OCI-LY3 (cell line): ENCODE measurements at regions not wholly inside any gene's neighbourhood (a gene's known extent, or its start where the extent isn't known, plus 50 kb on each side); places are given as distances from the start of the nearest gene placed in this dataset.
A peak's percentile ranks its signal among the peaks of the same experiment; 100 is the strongest.

ENCODE experiments used
- H2AFZ ChIP-seq: fragments of 200-600, 300-600 bp; shearing (Covaris generic); 2 replicates; pipeline ENCODE4 v1.6.0; 2014; ENCODE audit warnings: antibody characterized with exemption, low read depth, low read length
- H3K27ac ChIP-seq: fragments of 200-600, 300-600 bp; sonication (generic); 2 replicates; pipeline ENCODE4 v1.5.1; 2014; ENCODE audit warnings: mild to moderate bottlenecking, low read length, moderate library complexity, mixed read lengths
- H3K27me3 ChIP-seq: fragments of 200-600, 300-600 bp; sonication (generic); 2 replicates; pipeline ENCODE4 v1.6.1; 2014; ENCODE audit warnings: low read depth, low read length, mixed read lengths
- H3K36me3 ChIP-seq: fragments of 200-600, 300-600 bp; sonication (generic); replicated peaks from 2 replicates; pipeline ENCODE3; 2014; ENCODE audit warnings: low read depth, low read length, mixed read lengths
- H3K4me1 ChIP-seq: fragments of 300-600, 200-600 bp; sonication (generic); 2 replicates; pipeline ENCODE4 v1.6.1; 2014; ENCODE audit warnings: low read length, mixed read lengths
- H3K4me2 ChIP-seq: fragments of 200-600, 300-600 bp; sonication (generic); 2 replicates; pipeline ENCODE4 v1.6.1; 2014; ENCODE audit warnings: low read length, mixed read lengths
- H3K4me3 ChIP-seq: fragments of 300-600, 200-600 bp; sonication (generic); 2 replicates; pipeline ENCODE4 v1.5.1; 2014; ENCODE audit warnings: antibody characterized with exemption, mild to moderate bottlenecking, low read length, moderate library complexity
- H3K79me2 ChIP-seq: fragments of 300-600, 200-600 bp; shearing (Covaris generic); 2 replicates; pipeline ENCODE4 v1.6.1; 2014; ENCODE audit warnings: mild to moderate bottlenecking, low read length, mixed read lengths
- H3K9ac ChIP-seq: fragments of 300-600, 200-600 bp; shearing (Covaris generic); 2 replicates; pipeline ENCODE4 v1.6.0; 2014; ENCODE audit warnings: mild to moderate bottlenecking, low read length, moderate library complexity
- H3K9me3 ChIP-seq: fragments of 200-600, 300-600 bp; shearing (Covaris generic); 2 replicates; pipeline ENCODE4 v1.6.1; 2014; ENCODE audit warnings: low read length, mixed read lengths; ENCODE audit not compliant: insufficient read depth
- H4K20me1 ChIP-seq: fragments of 200-600, 300-600 bp; sonication (generic); 2 replicates; pipeline ENCODE4 v1.6.1; 2016; ENCODE audit warnings: low read length, mixed read lengths; ENCODE audit not compliant: insufficient read depth
- EZH2phosphoT487 ChIP-seq: fragments of 200-600 bp; shearing (Covaris generic); IDR thresholded peaks from 2 replicates; pipeline ENCODE4 v1.6.1; 2018; ENCODE audit warnings: antibody characterized with exemption, mixed run types, low read depth
- TF ChIP-seq, protein P1 (sequence below): fragments of 200-600, 300-600 bp; sonication (generic); IDR thresholded peaks from 2 replicates; pipeline ENCODE4 v1.5.1; 2014; ENCODE audit warnings: antibody characterized with exemption, low read length, low read depth

- TF ChIP-seq EZH2phosphoT487, result no peak
- TF ChIP-seq, protein P1, sequence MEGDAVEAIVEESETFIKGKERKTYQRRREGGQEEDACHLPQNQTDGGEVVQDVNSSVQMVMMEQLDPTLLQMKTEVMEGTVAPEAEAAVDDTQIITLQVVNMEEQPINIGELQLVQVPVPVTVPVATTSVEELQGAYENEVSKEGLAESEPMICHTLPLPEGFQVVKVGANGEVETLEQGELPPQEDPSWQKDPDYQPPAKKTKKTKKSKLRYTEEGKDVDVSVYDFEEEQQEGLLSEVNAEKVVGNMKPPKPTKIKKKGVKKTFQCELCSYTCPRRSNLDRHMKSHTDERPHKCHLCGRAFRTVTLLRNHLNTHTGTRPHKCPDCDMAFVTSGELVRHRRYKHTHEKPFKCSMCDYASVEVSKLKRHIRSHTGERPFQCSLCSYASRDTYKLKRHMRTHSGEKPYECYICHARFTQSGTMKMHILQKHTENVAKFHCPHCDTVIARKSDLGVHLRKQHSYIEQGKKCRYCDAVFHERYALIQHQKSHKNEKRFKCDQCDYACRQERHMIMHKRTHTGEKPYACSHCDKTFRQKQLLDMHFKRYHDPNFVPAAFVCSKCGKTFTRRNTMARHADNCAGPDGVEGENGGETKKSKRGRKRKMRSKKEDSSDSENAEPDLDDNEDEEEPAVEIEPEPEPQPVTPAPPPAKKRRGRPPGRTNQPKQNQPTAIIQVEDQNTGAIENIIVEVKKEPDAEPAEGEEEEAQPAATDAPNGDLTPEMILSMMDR, result no peak
- Histone ChIP-seq H3K27ac (no peak overlapping the region), H3K36me3 (no peaks in the 10 kb centered on the region), H3K9me3 (no peaks in the 10 kb centered on the region), H3K4me3 (no peak overlapping the region), H3K4me1 (no peaks in the 10 kb centered on the region), H3K79me2 (no peaks in the 10 kb centered on the region), H3K27me3 (no peaks in the 10 kb centered on the region), H3K4me2 (no peak overlapping the region), H3K9ac (no peak overlapping the region), H4K20me1 (no peaks in the 10 kb centered on the region), H2AFZ (no peak overlapping the region)
Measured at GRCh38 chr2:81403508-81403907, 1099.0 kb upstream of the LRRTM1 start.

DNA sequence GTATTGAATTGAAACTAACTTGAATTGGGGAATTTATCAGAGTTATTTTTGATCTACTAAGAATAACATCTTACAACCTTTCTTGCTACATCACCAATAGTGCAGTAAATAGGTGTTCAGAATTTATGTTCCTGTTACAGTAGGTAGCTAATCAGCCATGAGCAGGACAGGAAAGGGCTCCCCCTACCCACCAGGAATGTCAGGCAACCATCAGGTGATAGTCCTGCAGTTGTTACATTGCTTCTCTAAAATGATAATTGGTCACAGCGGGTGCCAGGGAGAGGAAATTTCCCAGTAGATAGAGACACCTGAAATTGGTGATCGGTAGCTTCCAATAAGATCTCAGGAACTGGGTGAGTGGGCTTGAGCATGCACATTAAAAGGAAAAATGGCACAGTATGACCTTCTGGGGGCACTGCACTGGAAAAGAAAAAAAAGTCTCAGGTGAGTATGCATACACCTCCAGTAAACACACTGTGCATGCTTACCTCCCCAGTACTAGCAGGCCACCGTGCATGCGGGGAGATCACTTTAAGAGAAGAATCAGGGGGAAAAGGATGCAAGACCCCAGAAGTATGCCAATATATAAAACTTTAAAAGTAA is 1092.0 kb upstream of the LRRTM1 start:
- Histone ChIP-seq H3K9ac (no peak overlapping the region), H3K27ac (no peak overlapping the region), H3K9me3 (no peaks in the 10 kb centered on the region), H4K20me1 (no peaks in the 10 kb centered on the region), H3K27me3 (no peaks in the 10 kb centered on the region), H3K79me2 (no peaks in the 10 kb centered on the region), H3K4me1 (no peaks in the 10 kb centered on the region), H2AFZ (no peak overlapping the region), H3K36me3 (no peaks in the 10 kb centered on the region), H3K4me3 (no peak overlapping the region), H3K4me2 (no peak overlapping the region)
- no peak for TF ChIP-seq EZH2phosphoT487
- TF ChIP-seq, protein P1, result no peak

DNA sequence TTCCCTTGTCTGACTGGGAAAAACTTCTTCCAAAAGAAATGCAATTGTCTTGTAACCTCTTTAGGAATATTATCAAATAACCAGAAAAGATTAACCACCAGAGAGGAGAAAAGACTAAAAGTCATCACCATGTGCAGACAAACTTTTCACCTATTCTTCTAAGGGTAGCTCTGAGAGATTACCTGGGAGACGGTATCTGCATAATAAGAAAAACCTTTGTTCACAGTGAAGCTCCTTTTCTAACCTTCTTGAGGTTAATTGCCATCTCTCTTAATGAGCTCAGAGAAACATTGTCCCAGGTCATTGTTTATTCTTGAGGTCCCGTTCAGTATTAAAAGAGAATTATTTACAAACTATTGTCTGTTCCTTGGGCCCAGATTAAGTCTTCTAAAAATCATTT is 1091.2 kb upstream of the LRRTM1 start:
- H2AFZ ChIP-seq, result no peak overlapping the region
- no peaks in the 10 kb centered on the region for H3K9me3 ChIP-seq
- H3K79me2 ChIP-seq, result no peaks in the 10 kb centered on the region
- no peak overlapping the region for H3K27ac ChIP-seq
- H4K20me1 ChIP-seq, result no peaks in the 10 kb centered on the region
- no peak overlapping the region for H3K4me3 ChIP-seq
- H3K4me1 ChIP-seq, result no peaks in the 10 kb centered on the region
- H3K4me2 ChIP-seq, result no peak overlapping the region
- H3K36me3 ChIP-seq, result no peaks in the 10 kb centered on the region
- no peak overlapping the region for H3K9ac ChIP-seq
- no peaks in the 10 kb centered on the region for H3K27me3 ChIP-seq
- TF ChIP-seq EZH2phosphoT487, result no peak
- TF ChIP-seq, protein P1, result no peak

DNA sequence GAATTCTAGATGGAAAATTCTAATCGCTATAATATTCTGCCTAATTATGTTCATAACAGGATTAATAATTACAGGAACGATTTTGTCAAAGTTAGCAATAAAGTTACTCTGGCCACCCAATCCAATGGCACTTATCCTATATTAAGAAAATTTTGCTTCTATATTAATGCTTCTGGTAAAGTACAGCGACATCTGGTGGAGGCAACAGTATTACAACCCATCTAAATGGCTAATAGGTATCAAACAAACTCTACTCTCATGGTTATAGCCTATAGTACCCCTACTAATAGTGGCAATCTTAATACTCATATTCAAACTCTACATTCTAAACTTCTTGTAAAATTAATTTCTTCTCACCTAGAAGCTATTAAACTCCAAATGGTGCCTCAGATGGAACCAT is 1084.7 kb upstream of the LRRTM1 start:
- Histone ChIP-seq H3K27ac (no peak overlapping the region), H2AFZ (no peak overlapping the region), H3K4me3 (no peak overlapping the region), H3K79me2 (no peaks in the 10 kb centered on the region), H3K9me3 (no peaks in the 10 kb centered on the region), H3K27me3 (no peaks in the 10 kb centered on the region), H4K20me1 (no peaks in the 10 kb centered on the region), H3K36me3 (no peaks in the 10 kb centered on the region), H3K4me1 (no peaks in the 10 kb centered on the region), H3K9ac (no peak overlapping the region), H3K4me2 (no peak overlapping the region)
- TF ChIP-seq, protein P1, result peak; percentile 56
- TF ChIP-seq EZH2phosphoT487, result no peak
